ENCODE measurements at regions not wholly inside any gene's neighbourhood (a gene's known extent, or its start where the extent isn't known, plus 50 kb on each side); places are given as distances from the start of the nearest gene placed in this dataset.

- no peaks in the 10 kb centered on the region for H3K9me3 ChIP-seq (ENCODE audit: control insufficient read depth, low read length)
- no peak overlapping the region for H2BK5ac ChIP-seq (ENCODE audit: low read depth, low read length, poor library complexity, severe bottlenecking)
- H3K4me2 ChIP-seq (ENCODE audit: low read length, poor library complexity, severe bottlenecking): peak overlapping the region; percentile 41
- H2AK5ac ChIP-seq (ENCODE audit: low read length, severe bottlenecking): peak overlapping the region; percentile 49
- no peaks in the 10 kb centered on the region for H3K36me3 ChIP-seq (ENCODE audit: control insufficient read depth in 1 of 2, insufficient read depth in 2 of 2, low read depth in 1 of 2, low read length in 2 of 2)
- H3K23ac ChIP-seq (ENCODE audit: low read length in 2 of 2): no peak overlapping the region
- no peak overlapping the region for H3K14ac ChIP-seq (ENCODE audit: low read length in 2 of 2)
- peak overlapping the region; percentile 17 to 54 for H3K18ac ChIP-seq (ENCODE audit: low read depth in 1 of 2, low read length in 2 of 2)
- peak overlapping the region; percentile 79 for H4K91ac ChIP-seq (ENCODE audit: low read length)
- peak overlapping the region; percentile 36 for H3K9ac ChIP-seq (ENCODE audit: low read length)
- peak overlapping the region; percentile 37 to 72 for H2BK12ac ChIP-seq (ENCODE audit: low read length in 2 of 2)
- peak overlapping the region; percentile 57 for H2AFZ ChIP-seq (ENCODE audit: low read depth, low read length)
- H3K4me1 ChIP-seq (ENCODE audit: control insufficient read depth, insufficient read depth, low read depth, low read length): peaks cover 7% of the 10 kb centered on the region
- peak overlapping the region; percentile 47 for H4K8ac ChIP-seq (ENCODE audit: low read length)
- no peaks in the 10 kb centered on the region for H3K79me1 ChIP-seq (replicated peaks; ENCODE audit: low read length, poor library complexity, severe bottlenecking)
- H2BK15ac ChIP-seq (ENCODE audit: low read depth, poor library complexity, severe bottlenecking): peak overlapping the region; percentile 33
- H3K4me3 ChIP-seq (ENCODE audit: insufficient read depth in 1 of 2, low read depth in 1 of 2, low read length in 2 of 2): no peak overlapping the region
- H3K27me3 ChIP-seq (ENCODE audit: control insufficient read depth in 1 of 2, insufficient read depth in 1 of 2, low read length in 2 of 2): no peaks in the 10 kb centered on the region
- H3K27ac ChIP-seq (ENCODE audit: low read length, poor library complexity, severe bottlenecking): no peak overlapping the region
- no peak overlapping the region for H2BK120ac ChIP-seq (ENCODE audit: low read depth, low read length)
- H3K4ac ChIP-seq (ENCODE audit: low read depth in 1 of 2, low read length in 2 of 2): peak overlapping the region in 1 of 2 experiments; percentile 24
- no peak for DNase-seq
- WGBS: 63% methylated on average over 15 of the region's 16 CpGs
Measured at GRCh38 chr1:244341455-244342450, 110.0 kb downstream of the ADSS2 start.

GRCh38 chr1:244344001-244344400 is 107.7 kb downstream of the ADSS2 start:
- no peak for DNase-seq
- Histone ChIP-seq H4K8ac (ENCODE audit: low read length) (no peak overlapping the region), H3K27me3 (ENCODE audit: control insufficient read depth in 1 of 2, insufficient read depth in 1 of 2, low read length in 2 of 2) (no peaks in the 10 kb centered on the region), H3K4ac (ENCODE audit: low read depth in 1 of 2, low read length in 2 of 2) (no peak overlapping the region), H3K36me3 (ENCODE audit: control insufficient read depth in 1 of 2, insufficient read depth in 2 of 2, low read depth in 1 of 2, low read length in 2 of 2) (no peaks in the 10 kb centered on the region), H2BK5ac (ENCODE audit: low read depth, low read length, poor library complexity, severe bottlenecking) (no peak overlapping the region), H3K79me1 (replicated peaks; ENCODE audit: low read length, poor library complexity, severe bottlenecking) (no peaks in the 10 kb centered on the region), H3K9ac (ENCODE audit: low read length) (no peak overlapping the region), H3K23ac (ENCODE audit: low read length in 2 of 2) (no peak overlapping the region), H2AFZ (ENCODE audit: low read depth, low read length) (no peak overlapping the region), H3K4me1 (ENCODE audit: control insufficient read depth, insufficient read depth, low read depth, low read length) (peaks cover 6% of the 10 kb centered on the region), H3K18ac (ENCODE audit: low read depth in 1 of 2, low read length in 2 of 2) (no peak overlapping the region), H3K4me2 (ENCODE audit: low read length, poor library complexity, severe bottlenecking) (no peak overlapping the region), H4K91ac (ENCODE audit: low read length) (no peak overlapping the region), H2BK12ac (ENCODE audit: low read length in 2 of 2) (no peak overlapping the region), H3K14ac (ENCODE audit: low read length in 2 of 2) (no peak overlapping the region), H2BK120ac (ENCODE audit: low read depth, low read length) (no peak overlapping the region), H3K9me3 (ENCODE audit: control insufficient read depth, low read length) (no peaks in the 10 kb centered on the region), H3K4me3 (ENCODE audit: insufficient read depth in 1 of 2, low read depth in 1 of 2, low read length in 2 of 2) (no peak overlapping the region), H3K27ac (ENCODE audit: low read length, poor library complexity, severe bottlenecking) (no peak overlapping the region), H2BK15ac (ENCODE audit: low read depth, poor library complexity, severe bottlenecking) (no peak overlapping the region), H2AK5ac (ENCODE audit: low read length, severe bottlenecking) (no peak overlapping the region)
- WGBS: 93% methylated on average over 6 of the region's 6 CpGs

GRCh38 chr1:244346972-244347618 is 104.6 kb downstream of the ADSS2 start:
- H3K4ac ChIP-seq (ENCODE audit: low read depth in 1 of 2, low read length in 2 of 2): no peak overlapping the region
- no peak overlapping the region for H3K18ac ChIP-seq (ENCODE audit: low read depth in 1 of 2, low read length in 2 of 2)
- no peak overlapping the region for H3K23ac ChIP-seq (ENCODE audit: low read length in 2 of 2)
- no peaks in the 10 kb centered on the region for H3K27me3 ChIP-seq (ENCODE audit: control insufficient read depth in 1 of 2, insufficient read depth in 1 of 2, low read length in 2 of 2)
- H4K91ac ChIP-seq (ENCODE audit: low read length): no peak overlapping the region
- H2BK15ac ChIP-seq (ENCODE audit: low read depth, poor library complexity, severe bottlenecking): no peak overlapping the region
- H3K4me3 ChIP-seq (ENCODE audit: insufficient read depth in 1 of 2, low read depth in 1 of 2, low read length in 2 of 2): no peak overlapping the region
- H2BK12ac ChIP-seq (ENCODE audit: low read length in 2 of 2): no peak overlapping the region
- WGBS: 73% methylated on average over 5 of the region's 6 CpGs
- H2BK5ac ChIP-seq (ENCODE audit: low read depth, low read length, poor library complexity, severe bottlenecking): no peak overlapping the region
- H3K9ac ChIP-seq (ENCODE audit: low read length): no peak overlapping the region
- DNase-seq: no peak
- H3K27ac ChIP-seq (ENCODE audit: low read length, poor library complexity, severe bottlenecking): no peak overlapping the region
- H2AFZ ChIP-seq (ENCODE audit: low read depth, low read length): no peak overlapping the region
- H3K36me3 ChIP-seq (ENCODE audit: control insufficient read depth in 1 of 2, insufficient read depth in 2 of 2, low read depth in 1 of 2, low read length in 2 of 2): no peaks in the 10 kb centered on the region
- H3K4me2 ChIP-seq (ENCODE audit: low read length, poor library complexity, severe bottlenecking): no peak overlapping the region
- peaks cover 8% of the 10 kb centered on the region for H3K4me1 ChIP-seq (ENCODE audit: control insufficient read depth, insufficient read depth, low read depth, low read length)
- no peak overlapping the region for H2BK120ac ChIP-seq (ENCODE audit: low read depth, low read length)
- no peak overlapping the region for H3K14ac ChIP-seq (ENCODE audit: low read length in 2 of 2)
- no peak overlapping the region for H2AK5ac ChIP-seq (ENCODE audit: low read length, severe bottlenecking)
- H3K9me3 ChIP-seq (ENCODE audit: control insufficient read depth, low read length): no peaks in the 10 kb centered on the region
- H3K79me1 ChIP-seq (replicated peaks; ENCODE audit: low read length, poor library complexity, severe bottlenecking): no peaks in the 10 kb centered on the region
- H4K8ac ChIP-seq (ENCODE audit: low read length): no peak overlapping the region

- Histone ChIP-seq H3K27ac (ENCODE audit: low read length, poor library complexity, severe bottlenecking) (no peak overlapping the region), H3K18ac (ENCODE audit: low read depth in 1 of 2, low read length in 2 of 2) (no peak overlapping the region), H3K9ac (ENCODE audit: low read length) (no peak overlapping the region), H3K36me3 (ENCODE audit: control insufficient read depth in 1 of 2, insufficient read depth in 2 of 2, low read depth in 1 of 2, low read length in 2 of 2) (no peaks in the 10 kb centered on the region), H4K91ac (ENCODE audit: low read length) (no peak overlapping the region), H2BK5ac (ENCODE audit: low read depth, low read length, poor library complexity, severe bottlenecking) (no peak overlapping the region), H2BK120ac (ENCODE audit: low read depth, low read length) (no peak overlapping the region), H2BK12ac (ENCODE audit: low read length in 2 of 2) (peak overlapping the region in 1 of 2 experiments; percentile 21), H3K14ac (ENCODE audit: low read length in 2 of 2) (no peak overlapping the region), H3K4ac (ENCODE audit: low read depth in 1 of 2, low read length in 2 of 2) (peak overlapping the region in 1 of 2 experiments; percentile 17), H2BK15ac (ENCODE audit: low read depth, poor library complexity, severe bottlenecking) (no peak overlapping the region), H3K23ac (ENCODE audit: low read length in 2 of 2) (no peak overlapping the region), H3K4me3 (ENCODE audit: insufficient read depth in 1 of 2, low read depth in 1 of 2, low read length in 2 of 2) (no peak overlapping the region), H4K8ac (ENCODE audit: low read length) (no peak overlapping the region), H3K4me2 (ENCODE audit: low read length, poor library complexity, severe bottlenecking) (no peak overlapping the region), H3K9me3 (ENCODE audit: control insufficient read depth, low read length) (no peaks in the 10 kb centered on the region), H3K27me3 (ENCODE audit: control insufficient read depth in 1 of 2, insufficient read depth in 1 of 2, low read length in 2 of 2) (no peaks in the 10 kb centered on the region), H3K4me1 (ENCODE audit: control insufficient read depth, insufficient read depth, low read depth, low read length) (peaks cover 13% of the 10 kb centered on the region), H3K79me1 (replicated peaks; ENCODE audit: low read length, poor library complexity, severe bottlenecking) (no peaks in the 10 kb centered on the region), H2AFZ (ENCODE audit: low read depth, low read length) (no peak overlapping the region), H2AK5ac (ENCODE audit: low read length, severe bottlenecking) (no peak overlapping the region)
- WGBS: 11% methylated on average over 3 of the region's 3 CpGs
- DNase-seq: peak; percentile 58
Measured at GRCh38 chr1:244347942-244348341, 103.8 kb downstream of the ADSS2 start.

Data from mesenchymal stem cell (in vitro differentiated cells and primary cell).